ENCODE measurements at regions not wholly inside any gene's neighbourhood (a gene's known extent, or its start where the extent isn't known, plus 50 kb on each side); places are given as distances from the start of the nearest gene placed in this dataset.

- no peak for DNase-seq (ENCODE audit: extremely low read depth in 1 of 4, low spot score in 3 of 4)
- no peak for FAIRE-seq
- POLR2A ChIA-PET = no interaction called here
- no peak overlapping the region for H3K4me2 ChIP-seq (ENCODE audit: insufficient read depth, low read length)
- H3K9me1 ChIP-seq (ENCODE audit: control insufficient read depth, insufficient read depth, low read length) = no peaks in the 10 kb centered on the region
- BruUV-seq (replicated peaks) = no TSS peak
- no peak for TF ChIP-seq CBFA2T3 (IDR thresholded peaks at IDR 0.05)
- no peak for TF ChIP-seq HDAC1 (IDR thresholded peaks at IDR 0.05)
- no peak for TF ChIP-seq THAP7 (CRISPR knock-in tag; IDR thresholded peaks at IDR 0.05)
- no peak for TF ChIP-seq PCBP2 (IDR thresholded peaks at IDR 0.05; ENCODE audit: low read depth, low read length, poor library complexity, severe bottlenecking)
- no peak for TF ChIP-seq RBM15 (IDR thresholded peaks at IDR 0.05; ENCODE audit: insufficient read depth, low read length)
- TF ChIP-seq SMAD1 (IDR thresholded peaks at IDR 0.05; ENCODE audit: low read depth, low read length, partially characterized antibody) = no peak
- TF ChIP-seq PTRF (tag; IDR thresholded peaks at IDR 0.05) = no peak
- no peak for TF ChIP-seq U2AF2 (optimal IDR thresholded peaks at IDR 0.05; ENCODE audit: low read depth, low read length)
- TF ChIP-seq MYC (IDR thresholded peaks at IDR 0.05; ENCODE audit: low read depth, low read length) = no peak
- TF ChIP-seq MYC (CRISPR knock-in tag; IDR thresholded peaks at IDR 0.05; ENCODE audit: borderline replicate concordance, low read depth) = no peak
- no peak for TF ChIP-seq NR0B1 (IDR thresholded peaks at IDR 0.05; ENCODE audit: partially characterized antibody)
- H4K20me1 ChIP-seq (replicated peaks; ENCODE audit: control insufficient read depth, insufficient read depth, low read length) = no peaks in the 10 kb centered on the region
- H3K4me3 ChIP-seq = no peak overlapping the region
- no peak overlapping the region for H3K9ac ChIP-seq (ENCODE audit: insufficient read depth in 1 of 2, low read depth in 2 of 2, low read length in 2 of 2)
- H3K27ac ChIP-seq (ENCODE audit: extremely low read depth, low read depth, low read length) = no peak overlapping the region
- no peak for ATAC-seq
- no peaks in the 10 kb centered on the region for H3K27me3 ChIP-seq (ENCODE audit: control insufficient read depth in 2 of 2, insufficient read depth in 2 of 2, low read length in 2 of 2)
- no CpG with 5 or more reads among the region's 1 CpG for WGBS (ENCODE audit: insufficient coverage, low coverage, missing lambda C conversion rate)
- intact Hi-C loops (cut with micrococcal nuclease) = no loop called here
- no peak overlapping the region for H2AFZ ChIP-seq (ENCODE audit: low read depth, low read length)
- in situ Hi-C loops (cut with MboI) = no loop called here
- no peaks in the 10 kb centered on the region for H3K9me3 ChIP-seq (replicated peaks; ENCODE audit: control insufficient read depth, insufficient read depth, low read depth, low read length)
- no peaks in the 10 kb centered on the region for H3K79me2 ChIP-seq (ENCODE audit: control insufficient read depth, insufficient read depth, low read length)
- H3K36me3 ChIP-seq (ENCODE audit: control insufficient read depth, insufficient read depth, low read length) = no peaks in the 10 kb centered on the region
- CTCF ChIA-PET (ENCODE audit: low intra/inter-chr PET ratio) = no interaction called here
- H3K4me1 ChIP-seq (replicated peaks in 1 of 2; ENCODE audit: control insufficient read depth in 2 of 2, insufficient read depth in 2 of 2, low read length in 2 of 2) = no peaks in the 10 kb centered on the region
These were observed 388.1 kb upstream of the ACO1 start for GRCh38 chr9:31996331-31996730.

All from K562 (cell line).